Skeletal muscle tissue (tissue), 3 donors: ENCODE measurements at regions not wholly inside any gene's neighbourhood (a gene's known extent, or its start where the extent isn't known, plus 50 kb on each side); places are given as distances from the start of the nearest gene placed in this dataset.
"Not testable (repeated sequence)": the region's sequence is repeated elsewhere in the genome, so short reads cannot be mapped to it uniquely, and the experiment has no call there.

Source experiments
- H3K27ac ChIP-seq: one replicate; pipeline ENCODE4 v1.7.0; 2013; ENCODE audit warnings: mild to moderate bottlenecking, low read depth, low read length, inconsistent platforms
- H3K27me3 ChIP-seq, 3 donors: one replicate each; pipeline ENCODE4 v1.7.0; 2013; ENCODE audit warnings: low read length in 3 of 3; ENCODE audit not compliant: control insufficient read depth in 3 of 3, insufficient read depth in 3 of 3
- H3K36me3 ChIP-seq, 3 donors: one replicate each; pipeline ENCODE4 v1.7.0; 2013; ENCODE audit warnings: low read length in 3 of 3; ENCODE audit not compliant: control insufficient read depth in 3 of 3, insufficient read depth in 3 of 3
- H3K4me1 ChIP-seq, 3 donors: one replicate each; pipeline ENCODE4 v1.7.0; 2013; ENCODE audit warnings: low read length in 3 of 3, mild to moderate bottlenecking in 3 of 3; ENCODE audit not compliant: control insufficient read depth in 3 of 3, insufficient read depth in 3 of 3
- H3K4me3 ChIP-seq, 3 donors: one replicate each; pipeline ENCODE4 v1.7.0; 2013; ENCODE audit warnings: low read length in 3 of 3
- H3K9ac ChIP-seq, 3 donors: one replicate each; pipeline ENCODE4 v1.7.0; 2013; ENCODE audit warnings: low read length in 3 of 3, mild to moderate bottlenecking in 3 of 3, moderate library complexity in 2 of 3, low read depth in 1 of 3
- H3K9me3 ChIP-seq, 3 donors: one replicate each; pipeline ENCODE4 v1.7.0; 2013; ENCODE audit warnings: low read length in 3 of 3; ENCODE audit not compliant: control insufficient read depth in 3 of 3
- donor health status: Osteomylitis.

- not testable (repeated sequence) for H3K36me3 ChIP-seq, H3K27me3 ChIP-seq, H3K27ac ChIP-seq, H3K9me3 ChIP-seq, H3K4me3 ChIP-seq, H3K4me1 ChIP-seq, H3K9ac ChIP-seq
Measured at GRCh38 chr3:20967485-20967884, 781.5 kb upstream of the SGO1 start.

- Histone ChIP-seq H3K4me1 (no peaks in the 10 kb centered on the region), H3K27me3 (no peaks in the 10 kb centered on the region), H3K9me3 (no peaks in the 10 kb centered on the region), H3K36me3 (no peaks in the 10 kb centered on the region), H3K9ac (no peak overlapping the region), H3K4me3 (no peak overlapping the region), H3K27ac (no peak overlapping the region)
Measured at GRCh38 chr3:20958161-20958560, 772.2 kb upstream of the SGO1 start.

DNA sequence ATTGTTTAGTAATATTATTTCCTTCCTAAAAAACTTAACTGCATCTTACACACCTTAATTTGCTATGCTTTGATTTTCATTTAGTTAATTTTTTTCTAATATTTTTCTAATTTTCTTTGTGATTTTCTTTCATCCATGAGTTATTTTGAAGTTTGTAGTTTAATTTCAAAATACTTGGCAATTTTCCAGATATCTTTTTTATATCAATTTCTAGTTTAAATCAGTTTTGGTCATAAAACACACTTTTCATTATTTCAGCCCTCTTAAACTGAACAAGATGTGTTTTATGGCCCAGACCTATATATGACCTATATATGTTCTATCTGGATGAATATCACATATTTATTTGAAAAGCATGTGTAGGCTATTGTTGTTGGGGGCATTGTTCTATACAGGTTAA is 759.9 kb upstream of the SGO1 start:
- Histone ChIP-seq H3K36me3 (no peaks in the 10 kb centered on the region), H3K27me3 (no peaks in the 10 kb centered on the region), H3K4me3 (no peak overlapping the region), H3K27ac (no peak overlapping the region), H3K4me1 (no peaks in the 10 kb centered on the region), H3K9ac (no peak overlapping the region), H3K9me3 (no peaks in the 10 kb centered on the region)

DNA sequence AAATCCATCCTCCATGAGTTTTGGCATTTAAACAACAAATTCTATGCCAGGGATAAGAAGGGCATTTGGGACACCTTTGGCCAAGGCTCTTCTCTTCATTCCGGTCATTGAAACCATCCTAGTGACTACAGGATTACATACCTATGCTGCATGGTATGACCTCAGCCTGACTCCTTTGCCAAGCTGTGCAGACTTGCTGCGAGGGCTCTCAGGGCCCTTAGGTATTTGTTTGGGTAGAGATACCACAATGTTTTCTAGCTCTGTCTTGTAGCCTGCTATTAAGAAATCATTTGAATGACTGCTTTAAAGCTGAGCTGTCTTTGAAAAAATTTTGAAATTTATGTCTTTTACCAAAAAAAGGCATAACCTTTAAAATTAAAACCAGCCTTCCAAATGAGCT is 749.8 kb upstream of the SGO1 start:
- Histone ChIP-seq H3K9me3 (no peaks in the 10 kb centered on the region), H3K4me3 (no peak overlapping the region)

DNA sequence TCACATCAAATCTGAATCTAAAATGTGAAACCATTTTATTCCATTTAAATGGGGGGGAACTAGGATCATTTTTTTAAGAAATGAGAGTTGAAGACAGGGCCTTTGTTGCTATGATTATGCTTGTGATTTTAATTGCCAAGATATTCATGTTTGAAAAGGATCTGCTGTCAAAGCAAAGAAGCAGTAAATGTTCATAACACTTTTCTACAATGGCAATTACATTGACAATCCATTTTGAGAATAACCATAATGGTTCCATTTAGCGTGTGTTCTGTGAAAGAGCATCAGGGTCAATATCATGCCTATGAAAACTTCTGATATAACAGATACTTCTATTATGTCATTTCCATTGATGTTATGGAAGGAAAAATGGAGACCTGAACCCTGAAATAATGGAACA is 745.8 kb upstream of the SGO1 start:
- Histone ChIP-seq H3K4me3 (no peak overlapping the region), H3K27ac (no peak overlapping the region), H3K9ac (no peak overlapping the region), H3K9me3 (no peaks in the 10 kb centered on the region), H3K36me3 (no peaks in the 10 kb centered on the region), H3K4me1 (no peaks in the 10 kb centered on the region), H3K27me3 (no peaks in the 10 kb centered on the region)

More for the DNA sequence above, 749.8 kb upstream of the SGO1 start:
- H3K4me1 ChIP-seq: no peaks in the 10 kb centered on the region
- H3K9ac ChIP-seq: no peak overlapping the region
- no peak overlapping the region for H3K27ac ChIP-seq
- no peaks in the 10 kb centered on the region for H3K36me3 ChIP-seq
- H3K27me3 ChIP-seq: no peaks in the 10 kb centered on the region

DNA sequence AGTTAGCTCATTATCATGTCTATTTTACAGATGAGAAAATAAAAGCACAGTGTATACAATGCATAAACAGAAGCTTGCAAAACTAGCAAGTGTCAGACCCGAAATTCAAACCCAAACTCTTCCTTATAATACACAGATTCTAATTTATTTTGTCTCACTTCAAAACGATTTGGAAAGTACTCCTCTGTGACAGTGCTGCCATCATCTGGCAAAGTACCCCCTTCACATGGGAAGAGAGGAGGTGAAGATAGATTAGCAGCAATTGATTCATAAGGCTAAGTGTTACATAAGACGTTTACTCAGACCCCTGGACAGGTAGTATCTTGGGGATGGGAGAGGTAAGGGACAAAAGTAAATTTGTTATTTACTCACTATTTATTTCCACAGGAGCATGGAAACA is 744.0 kb upstream of the SGO1 start:
- H3K4me3 ChIP-seq: no peak overlapping the region
- H3K36me3 ChIP-seq: no peaks in the 10 kb centered on the region
- H3K9me3 ChIP-seq: no peaks in the 10 kb centered on the region
- no peak overlapping the region for H3K27ac ChIP-seq
- no peaks in the 10 kb centered on the region for H3K4me1 ChIP-seq
- H3K27me3 ChIP-seq: no peaks in the 10 kb centered on the region
- H3K9ac ChIP-seq: no peak overlapping the region

DNA sequence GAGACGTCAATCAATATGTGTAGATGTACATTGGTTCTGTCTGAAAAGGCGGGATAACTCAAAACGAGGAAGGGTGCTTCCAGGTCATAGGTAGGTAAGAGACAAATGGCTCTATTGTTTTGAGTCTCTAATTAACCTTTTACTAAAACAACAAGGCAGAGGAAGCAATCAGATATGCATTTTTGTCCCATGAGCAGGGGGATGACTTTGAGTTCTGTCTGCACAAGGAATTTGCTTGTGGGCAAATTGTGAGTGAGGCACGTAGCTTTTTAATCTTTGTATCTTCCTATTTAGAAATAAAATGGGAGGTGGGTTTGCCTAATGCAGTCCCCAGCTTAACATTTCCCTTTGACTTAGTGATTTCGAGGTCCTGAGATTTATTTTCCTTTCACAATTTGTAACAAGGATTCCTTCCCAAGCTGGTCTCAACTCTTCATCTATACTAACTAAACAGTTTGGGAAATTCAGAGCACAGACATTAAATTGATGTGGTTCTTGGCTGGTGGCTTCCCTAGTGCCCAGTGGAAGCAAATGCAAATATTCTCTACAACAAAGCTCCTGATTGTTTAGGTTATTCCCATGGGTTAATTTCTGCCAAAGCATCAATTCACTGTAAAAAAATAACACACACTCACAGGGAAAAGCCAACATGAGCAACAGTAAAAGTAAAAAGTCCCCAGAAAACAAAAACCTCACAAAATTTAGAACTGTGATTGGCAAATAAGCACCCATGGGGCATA is 738.8 kb upstream of the SGO1 start:
- Histone ChIP-seq H3K9ac (no peak overlapping the region), H3K27ac (no peak overlapping the region), H3K36me3 (no peaks in the 10 kb centered on the region), H3K4me1 (no peaks in the 10 kb centered on the region), H3K27me3 (no peaks in the 10 kb centered on the region), H3K9me3 (no peaks in the 10 kb centered on the region), H3K4me3 (no peak overlapping the region)

DNA sequence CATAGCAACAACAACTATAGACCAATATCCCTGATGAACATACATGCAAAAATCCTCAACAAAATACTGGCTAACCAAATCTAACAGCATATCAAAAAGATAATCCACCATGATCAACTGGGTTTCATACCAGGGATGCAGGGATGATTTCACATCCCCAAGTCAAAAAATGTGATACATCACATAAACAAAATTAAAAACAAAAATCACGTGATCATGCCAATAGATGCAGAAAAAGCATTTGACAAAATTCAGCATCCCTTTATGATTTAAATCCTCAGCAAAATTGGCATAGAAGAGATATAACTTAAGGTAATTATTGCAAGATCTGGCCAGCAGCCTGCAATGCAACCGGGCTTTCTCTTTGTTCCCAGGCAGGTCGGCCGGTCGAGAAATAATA is 735.1 kb upstream of the SGO1 start:
- H3K9ac ChIP-seq, H3K27ac ChIP-seq, H3K9me3 ChIP-seq, H3K27me3 ChIP-seq, H3K4me1 ChIP-seq, H3K4me3 ChIP-seq, H3K36me3 ChIP-seq: not testable (repeated sequence)

DNA sequence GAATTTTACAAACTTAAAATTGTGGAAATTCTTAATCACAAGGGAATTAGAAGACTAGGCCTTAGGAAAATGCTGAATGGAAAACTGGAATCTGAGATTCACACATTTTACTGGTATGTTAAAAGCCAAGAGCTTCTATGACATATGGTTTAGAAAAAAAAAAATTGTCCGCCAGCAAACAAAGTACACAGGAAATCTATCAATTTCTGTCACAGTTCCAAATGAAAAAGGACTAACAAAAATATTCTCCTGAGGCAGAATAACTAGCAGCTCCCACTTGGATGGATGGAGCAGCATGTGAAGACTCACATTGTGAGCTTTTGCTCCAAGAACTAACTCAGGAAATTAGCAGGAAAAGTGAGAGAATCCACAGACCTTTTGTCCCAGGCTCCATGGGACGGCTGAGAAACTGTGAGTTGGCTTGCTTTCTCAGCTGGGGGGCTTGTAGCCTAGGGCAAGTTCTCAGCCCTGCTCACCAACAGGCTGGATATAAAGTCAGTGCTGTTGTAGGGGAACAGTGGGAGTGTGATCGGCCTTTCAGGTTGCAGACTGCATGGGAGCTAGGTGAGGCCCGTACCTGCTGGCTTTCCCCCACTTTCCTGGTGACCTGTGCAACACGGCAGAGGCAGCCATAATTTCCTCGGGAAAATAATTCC is 731.1 kb upstream of the SGO1 start:
- no peaks in the 10 kb centered on the region for H3K9me3 ChIP-seq
- no peak overlapping the region for H3K4me3 ChIP-seq
- no peaks in the 10 kb centered on the region for H3K36me3 ChIP-seq
- no peak overlapping the region for H3K9ac ChIP-seq
- no peaks in the 10 kb centered on the region for H3K27me3 ChIP-seq
- no peak overlapping the region for H3K27ac ChIP-seq
- H3K4me1 ChIP-seq: no peaks in the 10 kb centered on the region

DNA sequence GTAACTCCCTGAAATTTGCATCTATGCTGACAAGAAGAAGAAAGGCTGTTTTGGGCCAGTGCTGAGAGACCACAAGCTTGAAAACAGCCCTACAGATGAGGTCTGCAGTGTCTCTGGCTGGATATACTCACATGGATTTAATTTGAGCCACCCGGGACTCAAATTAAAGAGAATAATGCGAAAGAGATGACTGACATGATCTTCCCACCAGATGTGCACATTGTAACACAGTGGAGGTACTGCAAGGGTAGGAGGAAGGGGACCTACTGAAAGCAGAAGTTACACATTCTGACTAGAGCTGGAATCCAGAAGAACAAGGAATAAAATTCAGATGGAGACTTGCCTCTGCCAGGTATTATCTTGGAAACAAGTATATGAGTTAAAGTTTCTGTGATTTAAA is 728.3 kb upstream of the SGO1 start:
- Histone ChIP-seq H3K27ac (no peak overlapping the region), H3K9ac (no peak overlapping the region), H3K9me3 (no peaks in the 10 kb centered on the region), H3K4me1 (no peaks in the 10 kb centered on the region), H3K4me3 (no peak overlapping the region), H3K27me3 (no peaks in the 10 kb centered on the region), H3K36me3 (no peaks in the 10 kb centered on the region)
